ENCODE measurements at regions not wholly inside any gene's neighbourhood (a gene's known extent, or its start where the extent isn't known, plus 50 kb on each side); places are given as distances from the start of the nearest gene placed in this dataset.

DNA sequence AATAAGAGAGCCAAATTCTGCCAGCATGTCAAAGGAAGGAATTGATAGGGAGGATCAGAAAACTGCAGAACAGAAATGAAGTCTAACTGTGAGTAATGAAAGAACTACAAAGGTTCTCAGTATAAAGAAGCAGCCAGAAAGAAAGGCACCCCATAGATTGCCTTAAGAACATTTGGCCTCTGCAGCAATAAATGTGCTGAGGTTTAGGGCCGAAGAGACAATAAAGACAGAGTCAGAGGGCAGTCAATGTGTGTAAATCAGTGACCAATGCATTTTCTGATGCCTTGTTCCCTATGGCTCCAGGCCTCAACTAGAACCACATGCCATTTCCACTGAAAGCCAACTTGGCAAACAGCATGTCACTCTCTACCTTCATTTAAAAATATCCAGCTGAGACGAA, 281.0 kb downstream of the HINT1 start:
- TF ChIP-seq, protein P1, sequence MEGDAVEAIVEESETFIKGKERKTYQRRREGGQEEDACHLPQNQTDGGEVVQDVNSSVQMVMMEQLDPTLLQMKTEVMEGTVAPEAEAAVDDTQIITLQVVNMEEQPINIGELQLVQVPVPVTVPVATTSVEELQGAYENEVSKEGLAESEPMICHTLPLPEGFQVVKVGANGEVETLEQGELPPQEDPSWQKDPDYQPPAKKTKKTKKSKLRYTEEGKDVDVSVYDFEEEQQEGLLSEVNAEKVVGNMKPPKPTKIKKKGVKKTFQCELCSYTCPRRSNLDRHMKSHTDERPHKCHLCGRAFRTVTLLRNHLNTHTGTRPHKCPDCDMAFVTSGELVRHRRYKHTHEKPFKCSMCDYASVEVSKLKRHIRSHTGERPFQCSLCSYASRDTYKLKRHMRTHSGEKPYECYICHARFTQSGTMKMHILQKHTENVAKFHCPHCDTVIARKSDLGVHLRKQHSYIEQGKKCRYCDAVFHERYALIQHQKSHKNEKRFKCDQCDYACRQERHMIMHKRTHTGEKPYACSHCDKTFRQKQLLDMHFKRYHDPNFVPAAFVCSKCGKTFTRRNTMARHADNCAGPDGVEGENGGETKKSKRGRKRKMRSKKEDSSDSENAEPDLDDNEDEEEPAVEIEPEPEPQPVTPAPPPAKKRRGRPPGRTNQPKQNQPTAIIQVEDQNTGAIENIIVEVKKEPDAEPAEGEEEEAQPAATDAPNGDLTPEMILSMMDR (IDR thresholded peaks at IDR 0.05), result no peak

- TF ChIP-seq, protein P1 (IDR thresholded peaks at IDR 0.05), result no peak
Measured at GRCh38 chr5:130875656-130876055, 289.4 kb downstream of the HINT1 start.

GRCh38 chr5:130874861-130875417, 290.1 kb downstream of the HINT1 start:
- TF ChIP-seq, protein P1 (IDR thresholded peaks at IDR 0.05), result no peak

- TF ChIP-seq, protein P1 (IDR thresholded peaks at IDR 0.05), result peak; percentile 74
Measured at GRCh38 chr5:130871346-130872086, 293.5 kb downstream of the HINT1 start.

- TF ChIP-seq, protein P1 (IDR thresholded peaks at IDR 0.05), result no peak
Measured at GRCh38 chr5:130870691-130871090, 294.4 kb downstream of the HINT1 start.

DNA sequence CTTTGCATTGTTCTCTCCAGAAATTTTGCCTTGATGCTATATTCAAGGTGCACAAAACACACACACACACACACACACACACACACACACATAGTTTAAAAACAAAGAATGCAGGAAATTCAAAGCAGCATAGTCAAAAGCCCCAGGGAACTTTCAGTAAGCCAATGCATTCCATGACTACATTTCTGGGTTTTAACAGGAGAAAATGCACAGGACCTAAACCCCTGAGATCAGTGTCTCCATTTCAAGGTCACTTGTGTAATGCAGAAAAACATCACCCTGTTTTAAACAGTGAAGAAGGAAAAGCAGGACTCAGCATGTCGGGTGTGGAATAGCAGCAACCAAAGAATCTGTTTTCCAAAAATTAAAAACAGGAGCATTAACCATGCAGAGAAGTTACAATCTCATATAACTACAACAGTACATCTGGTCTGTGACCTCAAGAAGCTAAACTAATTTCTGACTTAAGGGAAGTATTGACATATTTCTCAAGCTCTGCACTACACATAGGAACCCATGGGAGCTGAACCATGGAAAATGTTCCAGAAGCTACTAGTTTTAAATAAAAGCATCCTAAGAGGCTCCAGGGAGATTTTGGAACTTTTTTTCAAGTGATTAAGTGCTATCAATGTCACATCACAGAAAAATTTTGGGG, 296.7 kb downstream of the HINT1 start:
- TF ChIP-seq, protein P1 (IDR thresholded peaks at IDR 0.05), result no peak

- TF ChIP-seq, protein P1 (IDR thresholded peaks at IDR 0.05), result no peak
Measured at GRCh38 chr5:130845049-130845765, 319.8 kb downstream of the HINT1 start.

Measured in LNCAP (cell line).